HG03432 (cell line): ENCODE measurements at regions not wholly inside any gene's neighbourhood (a gene's known extent, or its start where the extent isn't known, plus 50 kb on each side); places are given as distances from the start of the nearest gene placed in this dataset.

ENCODE experiments used
- ATAC-seq: cut with Tn5 transposase; IDR thresholded peaks from one replicate; pipeline ENCODE4 v1.9.1; 2021; ENCODE audit warnings: mild to moderate bottlenecking, moderate library complexity; ENCODE audit not compliant: unreplicated experiment

- ATAC-seq: no peak
These were observed 443.0 kb downstream of the GPM6A start for GRCh38 chr4:175369087-175369486.

DNA sequence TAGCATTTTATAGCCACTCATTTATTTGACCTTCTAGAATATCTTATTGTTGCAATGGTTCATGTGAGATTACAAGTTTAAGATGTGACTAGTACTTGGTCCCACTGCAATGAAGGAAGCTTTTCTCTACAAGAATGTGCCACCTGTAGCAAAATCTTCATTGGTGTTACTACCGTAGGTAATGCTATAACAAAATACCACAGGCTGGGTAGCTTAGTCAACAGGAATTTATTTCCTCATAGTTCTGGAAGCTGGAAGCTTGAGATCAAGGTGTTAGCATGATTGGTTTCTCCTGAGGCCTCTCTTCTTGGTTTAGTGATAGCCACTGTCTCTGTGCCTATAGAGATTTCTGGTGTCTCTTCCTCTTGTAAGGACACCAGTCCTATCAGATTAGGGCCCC, 441.0 kb downstream of the GPM6A start:
- no peak for ATAC-seq

DNA sequence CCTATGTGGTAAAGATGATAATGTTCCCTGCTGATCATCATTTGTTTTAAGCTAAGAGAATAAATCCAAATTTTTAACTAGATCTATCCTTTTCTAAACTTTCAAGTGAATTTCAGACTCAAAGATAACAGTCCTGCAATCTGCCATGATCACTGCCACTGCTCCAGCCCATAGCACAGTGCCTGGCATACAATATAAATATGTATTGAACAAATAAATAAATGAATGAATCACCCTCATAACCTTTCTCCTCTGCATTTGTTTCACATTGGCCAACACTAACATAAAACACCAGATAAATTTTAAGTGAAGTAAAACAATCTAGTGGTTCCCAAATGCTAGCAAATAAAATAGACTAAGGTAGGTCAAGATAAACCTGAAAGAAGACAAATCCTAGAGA, 439.0 kb downstream of the GPM6A start:
- ATAC-seq: no peak

DNA sequence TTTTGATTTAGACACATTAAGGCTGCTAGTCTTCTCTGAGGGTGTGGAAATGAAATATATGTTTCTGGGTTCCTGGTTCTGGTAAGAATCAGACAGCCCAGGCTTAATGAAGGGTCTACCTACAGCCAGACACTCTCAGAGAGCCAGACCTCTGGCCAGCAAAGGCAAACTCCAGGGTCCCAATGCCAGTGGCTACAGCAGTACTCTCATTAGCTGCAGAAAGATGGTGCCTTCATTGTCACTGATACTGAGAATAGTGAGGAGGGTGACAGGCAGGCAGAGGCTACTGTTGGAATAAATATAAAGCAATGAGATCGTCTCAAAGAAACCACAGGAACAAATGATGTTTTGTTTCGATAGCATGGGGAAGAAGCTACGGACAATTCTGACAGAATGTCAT, 437.6 kb downstream of the GPM6A start:
- ATAC-seq: no peak

- ATAC-seq: no peak
These were observed 435.6 kb downstream of the GPM6A start for GRCh38 chr4:175376287-175376977.

DNA sequence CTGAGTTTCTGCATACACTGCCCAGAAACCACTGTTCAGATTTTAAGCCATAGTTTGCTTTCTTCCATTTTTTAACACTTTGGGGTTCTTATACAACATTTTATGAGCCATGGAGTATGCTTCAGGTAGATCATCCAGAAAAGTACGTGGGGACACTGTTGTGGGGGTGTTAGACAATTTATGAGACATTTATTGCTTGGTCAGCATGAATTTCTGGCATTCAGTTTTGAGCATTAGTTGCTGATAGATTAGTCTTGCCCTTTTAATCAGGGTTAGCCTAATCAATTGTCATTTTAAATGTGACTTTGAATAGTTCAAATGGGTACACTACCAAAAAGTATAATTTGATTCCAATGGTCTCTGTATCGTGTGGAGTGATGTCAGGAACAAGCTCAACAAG, 434.9 kb downstream of the GPM6A start:
- ATAC-seq: no peak

DNA sequence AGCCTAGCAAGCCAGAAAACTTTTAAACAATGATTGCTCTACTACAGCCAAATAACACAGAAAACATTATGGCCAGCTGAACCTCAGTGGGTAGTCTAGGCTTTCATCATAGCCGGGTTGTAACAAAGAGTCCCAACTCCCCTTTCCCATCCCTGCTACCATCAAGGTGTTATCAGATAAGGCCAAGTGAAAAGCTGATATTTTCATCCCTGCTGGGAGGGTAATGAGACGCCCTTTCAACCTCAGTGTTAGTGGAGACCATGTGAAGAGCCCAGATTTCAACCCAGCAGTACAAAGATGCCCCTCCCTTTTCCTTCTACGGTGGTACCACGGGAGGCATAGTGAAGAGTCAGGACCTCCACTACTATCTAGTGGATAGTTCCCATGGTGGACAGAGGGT, 433.7 kb downstream of the GPM6A start:
- ATAC-seq: no peak

GRCh38 chr4:175380841-175381240, 431.2 kb downstream of the GPM6A start:
- ATAC-seq: no peak

DNA sequence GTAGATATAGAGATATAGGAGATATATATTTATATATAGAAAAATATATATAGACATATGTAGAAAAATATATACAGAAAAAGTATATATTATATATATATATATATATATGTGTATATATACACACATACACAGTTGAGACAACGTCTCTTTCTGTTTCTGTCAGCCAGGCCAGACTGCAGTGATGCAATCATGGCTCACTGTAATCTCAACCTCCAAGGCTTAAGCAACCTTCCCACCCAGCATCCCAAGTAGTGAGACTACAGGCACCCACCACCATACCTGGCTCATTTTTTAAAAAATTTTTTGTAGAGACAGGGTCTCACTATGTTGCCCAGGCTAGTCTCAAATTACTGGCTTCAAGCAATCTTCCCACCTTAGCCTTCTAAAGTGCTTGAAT, 426.3 kb downstream of the GPM6A start:
- ATAC-seq: no peak

DNA sequence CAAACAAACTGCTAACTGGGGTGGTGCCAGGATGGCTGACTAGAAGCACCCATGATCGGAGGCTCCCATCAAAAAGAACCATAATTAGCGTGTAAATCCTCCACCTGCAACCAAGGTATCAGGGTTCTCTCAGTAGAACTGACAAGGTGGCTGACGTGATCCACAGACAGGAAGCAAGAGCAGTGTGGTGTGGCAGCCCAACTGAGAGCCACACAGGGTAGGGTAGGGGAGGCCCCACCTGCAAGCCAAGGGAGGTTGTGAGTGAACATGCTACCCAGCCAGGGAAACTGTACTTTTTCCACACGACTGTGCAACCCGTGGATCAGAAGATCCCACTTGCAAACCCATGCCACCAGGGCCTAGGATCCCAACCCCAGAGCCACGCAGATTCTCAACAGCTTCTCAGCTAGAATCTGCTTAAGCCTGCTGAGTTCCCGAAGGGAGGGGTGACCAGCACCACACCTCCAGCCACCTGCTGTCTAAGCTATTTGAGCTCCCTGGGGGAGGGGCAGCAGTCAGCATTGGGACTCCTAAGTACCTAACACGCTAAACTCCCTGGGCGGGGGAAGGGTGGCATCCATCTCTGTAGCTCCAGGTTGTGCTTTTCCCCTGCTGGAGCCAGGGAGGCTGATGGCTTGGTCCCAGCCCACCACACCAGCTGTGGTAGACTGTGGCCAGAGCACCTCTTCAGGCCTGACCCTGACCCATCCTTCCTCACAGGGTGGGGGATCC, 425.1 kb downstream of the GPM6A start:
- ATAC-seq: no peak

DNA sequence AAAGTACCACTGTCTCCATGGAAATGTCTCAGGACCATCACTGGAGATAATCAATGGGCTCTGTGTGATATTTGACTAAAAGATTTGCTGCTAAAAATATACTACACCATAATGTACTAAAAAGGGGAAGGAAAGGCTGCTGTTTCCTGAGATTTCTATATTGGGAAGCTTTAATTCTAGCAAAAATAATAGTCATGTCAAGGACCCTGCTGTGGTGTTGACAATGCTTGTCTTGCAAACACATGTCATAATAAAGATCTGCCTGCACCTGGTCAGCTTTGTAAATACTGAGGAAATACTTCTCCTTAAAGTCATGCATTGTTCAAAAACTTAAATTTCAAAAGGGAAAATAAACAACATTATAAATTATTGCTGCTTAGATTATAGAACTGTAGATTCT, 417.9 kb downstream of the GPM6A start:
- no peak for ATAC-seq

DNA sequence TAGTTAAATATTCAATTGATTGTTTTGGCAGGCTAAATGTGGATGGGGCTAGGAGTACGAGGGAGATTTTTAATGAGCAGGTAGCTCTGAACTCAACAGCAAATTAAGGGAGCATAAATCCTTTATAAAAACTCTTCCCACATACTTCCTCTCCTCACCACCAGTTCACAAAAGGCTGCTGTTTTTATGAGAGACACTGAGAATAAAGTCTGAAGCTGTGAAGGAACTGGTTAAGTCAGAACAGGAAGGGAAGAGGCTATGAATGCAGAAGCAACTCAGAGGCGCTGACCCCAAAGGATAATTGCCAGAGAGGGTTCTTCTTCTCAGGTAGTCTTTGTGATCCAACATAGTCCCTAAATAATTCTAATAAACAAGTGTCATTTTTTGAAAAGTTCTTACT, 406.1 kb downstream of the GPM6A start:
- no peak for ATAC-seq

DNA sequence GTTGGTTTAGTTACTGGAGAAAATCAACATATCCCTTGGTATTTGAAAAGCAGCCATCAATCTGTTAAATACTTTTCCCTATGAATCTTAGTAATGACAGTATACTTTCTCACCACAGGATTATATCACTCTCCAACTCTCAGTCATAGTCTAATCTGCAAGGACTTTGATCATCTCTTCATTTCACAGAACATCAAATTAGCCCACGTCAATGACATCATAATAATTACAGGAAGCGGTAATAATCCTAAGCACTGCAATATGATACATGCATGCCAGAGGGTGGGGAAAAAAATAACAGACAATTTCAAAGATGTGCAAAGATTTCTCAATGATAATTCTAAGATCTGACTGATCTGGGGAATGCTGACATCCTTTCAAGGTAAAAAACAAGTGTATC, 404.1 kb downstream of the GPM6A start:
- no peak for ATAC-seq

GRCh38 chr4:175411251-175411650, 400.8 kb downstream of the GPM6A start:
- ATAC-seq: no peak

GRCh38 chr4:175412161-175412560, 399.9 kb downstream of the GPM6A start:
- ATAC-seq: no peak

GRCh38 chr4:175412746-175413145, 399.3 kb downstream of the GPM6A start:
- ATAC-seq: no peak

GRCh38 chr4:175413561-175413960, 398.5 kb downstream of the GPM6A start:
- ATAC-seq: no peak

DNA sequence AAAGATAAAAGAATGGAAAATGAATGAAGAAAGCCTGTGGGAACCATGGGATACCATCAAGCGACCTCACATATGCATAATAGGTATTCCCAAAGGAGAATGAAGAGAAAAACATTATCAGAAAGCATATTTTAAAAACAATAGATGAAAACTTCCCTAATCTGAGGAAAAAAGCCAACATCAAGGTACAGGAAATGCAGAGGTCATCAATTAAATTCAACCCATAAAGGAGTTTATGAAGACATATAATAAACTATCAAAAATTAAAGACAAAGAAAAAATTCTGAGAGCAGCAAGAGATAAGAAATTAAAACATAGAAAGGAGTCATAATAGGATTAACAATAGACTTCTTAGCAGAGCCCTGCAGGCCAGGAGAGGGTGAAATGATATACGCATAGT, 397.5 kb downstream of the GPM6A start:
- no peak for ATAC-seq

- no peak for ATAC-seq
These were observed 393.5 kb downstream of the GPM6A start for GRCh38 chr4:175418516-175418915.

DNA sequence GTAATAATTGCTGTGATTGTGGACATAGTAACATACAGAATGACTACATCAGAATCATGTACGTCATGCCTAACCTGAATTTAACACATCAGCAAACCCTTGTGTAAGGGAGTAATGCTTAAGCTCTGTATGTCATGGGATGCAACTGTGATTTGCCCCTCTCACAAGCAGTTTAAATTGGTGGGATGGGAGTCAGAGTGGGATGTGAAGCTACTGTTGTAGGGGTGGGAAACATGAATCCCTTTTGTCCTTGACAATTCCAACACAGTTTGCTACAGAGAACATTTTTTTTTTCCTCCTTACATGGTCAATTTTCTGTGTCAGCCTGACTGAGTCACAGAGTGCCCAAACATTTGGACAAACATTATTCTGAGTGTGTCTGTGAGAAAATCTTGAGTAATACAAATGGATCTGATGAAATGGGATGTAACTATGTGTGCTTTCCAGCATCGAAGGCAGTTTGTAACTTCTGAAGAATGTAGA, 392.8 kb downstream of the GPM6A start:
- ATAC-seq: no peak

GRCh38 chr4:175421506-175421905, 390.6 kb downstream of the GPM6A start:
- no peak for ATAC-seq

DNA sequence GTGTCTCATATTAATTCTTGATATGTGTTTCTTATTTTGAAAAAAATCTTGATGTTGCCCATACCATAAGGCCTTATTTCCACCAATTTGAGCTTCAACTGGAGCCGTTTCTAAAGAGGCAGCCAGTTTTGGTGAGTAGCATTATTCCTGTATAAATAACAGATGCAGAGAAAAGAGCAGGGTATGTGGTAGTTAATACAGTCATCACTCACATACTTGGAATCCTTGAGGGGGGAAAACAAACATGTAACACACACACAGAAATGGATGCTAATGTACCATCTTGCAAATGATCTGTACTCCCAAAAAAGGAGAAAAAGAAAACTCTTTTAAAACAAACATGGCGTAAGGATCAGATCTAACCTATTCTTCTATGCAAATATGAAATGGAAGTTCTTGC, 389.7 kb downstream of the GPM6A start:
- ATAC-seq: no peak

- ATAC-seq: no peak
These were observed 388.0 kb downstream of the GPM6A start for GRCh38 chr4:175424111-175424510.
